Ectodermal cell (in vitro differentiated cells): ENCODE measurements at regions not wholly inside any gene's neighbourhood (a gene's known extent, or its start where the extent isn't known, plus 50 kb on each side); places are given as distances from the start of the nearest gene placed in this dataset.

ENCODE experiments used
- H3K27ac ChIP-seq: 2 replicates; pipeline ENCODE4 v1.7.0; 2013; ENCODE audit warnings: mild to moderate bottlenecking, low read depth, low read length; ENCODE audit not compliant: insufficient read depth, poor library complexity, severe bottlenecking
- H3K27me3 ChIP-seq: 2 replicates; pipeline ENCODE4 v1.7.0; 2013; ENCODE audit warnings: mild to moderate bottlenecking, low read length; ENCODE audit not compliant: insufficient read depth, control insufficient read depth, poor library complexity, severe bottlenecking
- H3K36me3 ChIP-seq: one replicate; pipeline ENCODE4 v1.7.0; 2013; ENCODE audit warnings: low read length; ENCODE audit not compliant: control insufficient read depth, insufficient read depth
- H3K4me1 ChIP-seq: one replicate; pipeline ENCODE4 v1.7.0; 2013; ENCODE audit warnings: low read length; ENCODE audit not compliant: control insufficient read depth, insufficient read depth
- H3K4me3 ChIP-seq: 2 replicates; pipeline ENCODE4 v1.7.0; 2013; ENCODE audit warnings: low read depth, low read length, control low read depth; ENCODE audit not compliant: insufficient read depth
- H3K9me3 ChIP-seq: 2 replicates; pipeline ENCODE4 v1.7.0; 2013; ENCODE audit warnings: mild to moderate bottlenecking, low read length, moderate library complexity; ENCODE audit not compliant: control insufficient read depth
- whole genome bisulfite sequencing, 2 experiments: methylation state at CpG; one replicate each; pipeline ENCODE4 v1.1.7; 2013; ENCODE audit warnings: missing lambda C conversion rate in 2 of 2; 5-methylcytosine and 5-hydroxymethylcytosine counted together

DNA sequence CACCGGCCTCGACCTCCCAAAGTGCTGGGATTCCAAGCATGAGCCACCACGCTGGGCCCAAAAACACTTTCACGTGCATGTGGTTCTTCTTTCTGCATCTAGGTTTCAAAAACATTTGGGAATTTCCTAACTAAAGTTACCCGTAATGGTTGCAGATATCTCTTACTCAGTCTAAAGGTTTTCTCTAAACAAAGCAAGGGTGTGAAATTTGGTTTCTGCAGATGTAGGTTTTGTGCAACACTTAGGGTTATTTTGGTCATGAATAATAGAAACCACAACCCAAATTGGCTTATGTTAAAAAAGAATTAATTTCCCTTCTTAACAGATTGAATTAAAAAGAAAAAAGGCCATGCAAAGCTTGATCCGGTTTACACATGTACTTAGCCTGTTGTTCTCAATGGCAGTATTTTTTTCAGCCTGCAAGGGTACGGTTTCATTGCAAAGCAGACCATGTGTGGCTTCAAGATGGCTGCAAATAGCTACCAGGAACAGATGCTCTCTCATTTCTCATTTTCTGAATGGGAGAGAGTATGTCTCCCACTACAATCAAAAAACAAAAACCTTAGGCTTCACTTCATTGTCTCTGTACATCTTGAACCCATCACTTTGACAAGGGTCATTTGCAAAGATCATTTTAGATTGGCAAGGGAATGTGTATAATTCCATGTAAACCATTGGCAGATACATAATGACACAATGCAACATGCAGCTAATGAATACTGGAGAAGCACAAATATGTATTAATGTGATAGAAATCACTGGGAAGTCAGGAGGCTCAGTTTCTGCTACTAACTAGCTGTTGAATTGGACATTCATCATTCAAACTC lies 491.2 kb upstream of the FLRT2 start:
- H3K9me3 ChIP-seq = no peaks in the 10 kb centered on the region
- no peak overlapping the region for H3K4me3 ChIP-seq
- no peaks in the 10 kb centered on the region for H3K36me3 ChIP-seq
- no peaks in the 10 kb centered on the region for H3K4me1 ChIP-seq
- H3K27ac ChIP-seq = no peak overlapping the region
- 91 to 95% methylated on average over 7 of the region's 7 CpGs for WGBS, 2 experiments
- no peaks in the 10 kb centered on the region for H3K27me3 ChIP-seq

- Histone ChIP-seq H3K4me1 (no peaks in the 10 kb centered on the region), H3K4me3 (no peak overlapping the region), H3K36me3 (no peaks in the 10 kb centered on the region), H3K27ac (no peak overlapping the region), H3K9me3 (no peaks in the 10 kb centered on the region), H3K27me3 (no peaks in the 10 kb centered on the region)
Measured at GRCh38 chr14:85039353-85039626, 490.7 kb upstream of the FLRT2 start.

DNA sequence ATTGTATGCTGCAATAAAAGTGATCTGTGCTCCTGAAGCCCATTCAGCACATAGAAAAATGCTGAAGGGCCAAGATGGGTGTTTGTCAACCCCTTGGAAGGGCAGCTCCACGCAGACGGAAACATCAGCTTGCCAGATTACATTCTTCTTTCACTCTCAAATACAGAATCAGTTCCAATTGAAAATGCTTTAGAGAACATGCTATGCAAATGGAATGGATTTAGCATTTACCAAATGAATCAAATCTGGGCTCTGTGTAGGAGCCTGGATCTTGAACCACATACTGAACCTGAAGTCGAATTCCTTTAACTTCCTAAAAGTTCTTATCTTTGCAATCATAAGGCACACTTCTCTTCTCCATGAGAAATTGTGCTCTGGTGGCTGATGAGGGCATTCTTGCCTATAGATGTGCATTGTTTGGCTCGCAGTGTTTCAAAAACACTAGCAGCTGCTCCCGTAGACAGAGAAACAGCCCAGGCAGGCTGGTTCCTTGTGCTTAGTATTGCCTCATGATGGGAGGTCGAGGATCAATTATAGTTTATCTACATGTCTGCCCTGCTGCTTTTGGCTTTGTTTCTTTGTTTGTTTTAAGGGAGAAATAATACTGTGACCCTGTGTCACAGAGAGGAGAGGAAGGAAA lies 489.8 kb upstream of the FLRT2 start:
- H3K27ac ChIP-seq = no peak overlapping the region
- H3K36me3 ChIP-seq = no peaks in the 10 kb centered on the region
- 81 to 82% methylated on average over 6 of the region's 6 CpGs for WGBS, 2 experiments
- H3K4me3 ChIP-seq = no peak overlapping the region
- no peaks in the 10 kb centered on the region for H3K27me3 ChIP-seq
- H3K9me3 ChIP-seq = no peaks in the 10 kb centered on the region
- H3K4me1 ChIP-seq = no peaks in the 10 kb centered on the region

DNA sequence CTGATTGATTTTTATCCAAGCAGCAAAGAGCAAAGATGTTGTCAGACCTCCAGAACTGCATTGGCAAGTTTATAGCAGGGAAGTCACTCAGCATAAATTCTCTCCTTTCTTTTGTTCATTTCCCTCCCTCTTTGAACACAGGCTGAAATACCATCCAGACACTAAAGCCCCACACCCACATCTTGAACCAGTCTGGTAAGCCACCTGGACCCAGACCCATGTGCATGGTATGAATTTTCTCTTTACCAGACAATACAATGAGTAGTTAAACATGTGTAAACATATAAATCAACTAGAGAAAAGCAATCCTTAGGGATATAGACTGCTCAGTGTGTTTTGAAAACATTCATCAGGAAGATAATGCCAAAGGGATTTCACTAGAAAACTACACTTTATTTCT lies 488.3 kb upstream of the FLRT2 start:
- Histone ChIP-seq H3K36me3 (no peaks in the 10 kb centered on the region), H3K9me3 (no peaks in the 10 kb centered on the region), H3K27ac (no peak overlapping the region), H3K27me3 (no peaks in the 10 kb centered on the region), H3K4me3 (no peak overlapping the region), H3K4me1 (no peaks in the 10 kb centered on the region)

GRCh38 chr14:85042301-85042700 lies 487.6 kb upstream of the FLRT2 start:
- Histone ChIP-seq H3K4me1 (no peaks in the 10 kb centered on the region), H3K27ac (no peak overlapping the region), H3K36me3 (no peaks in the 10 kb centered on the region), H3K9me3 (no peaks in the 10 kb centered on the region), H3K4me3 (no peak overlapping the region), H3K27me3 (no peaks in the 10 kb centered on the region)
- WGBS, 2 experiments = 100% methylated on average over 1 of the region's 1 CpG; no CpG with 5 or more reads in 1 of the 2 experiments

DNA sequence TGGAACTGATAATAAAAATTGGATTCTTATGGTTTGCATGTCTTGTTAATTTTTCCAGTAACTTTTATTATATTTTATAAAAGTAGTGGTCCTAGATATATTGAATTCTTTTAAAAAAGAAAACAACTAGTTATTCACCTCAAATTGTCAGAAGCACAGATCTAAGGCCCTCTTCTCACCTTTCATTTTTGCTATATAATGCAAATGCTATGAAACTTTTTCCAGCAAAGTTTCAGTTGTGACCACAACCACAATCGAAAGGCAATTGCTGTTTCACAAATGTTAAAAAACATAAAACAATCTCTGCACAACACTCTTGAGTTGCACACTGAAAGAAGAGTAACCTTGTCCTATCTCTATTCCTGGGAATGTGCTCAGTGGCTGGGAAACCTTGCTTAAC lies 479.8 kb upstream of the FLRT2 start:
- no peaks in the 10 kb centered on the region for H3K4me1 ChIP-seq
- no peaks in the 10 kb centered on the region for H3K27me3 ChIP-seq
- no peaks in the 10 kb centered on the region for H3K9me3 ChIP-seq
- no peaks in the 10 kb centered on the region for H3K36me3 ChIP-seq
- H3K27ac ChIP-seq = no peak overlapping the region
- 85 to 92% methylated on average over 1 of the region's 1 CpG for WGBS, 2 experiments
- no peak overlapping the region for H3K4me3 ChIP-seq

- H3K27ac ChIP-seq = no peak overlapping the region
- H3K27me3 ChIP-seq = no peaks in the 10 kb centered on the region
- H3K4me3 ChIP-seq = no peak overlapping the region
- 90 to 100% methylated on average over 2 of the region's 2 CpGs for WGBS, 2 experiments
- H3K36me3 ChIP-seq = no peaks in the 10 kb centered on the region
- H3K4me1 ChIP-seq = no peaks in the 10 kb centered on the region
- H3K9me3 ChIP-seq = no peaks in the 10 kb centered on the region
Measured at GRCh38 chr14:85052646-85053045, 477.3 kb upstream of the FLRT2 start.

GRCh38 chr14:85054178-85054577 lies 475.8 kb upstream of the FLRT2 start:
- Histone ChIP-seq H3K27me3 (no peaks in the 10 kb centered on the region), H3K36me3 (no peaks in the 10 kb centered on the region), H3K27ac (no peak overlapping the region), H3K4me1 (no peaks in the 10 kb centered on the region), H3K4me3 (no peak overlapping the region), H3K9me3 (no peaks in the 10 kb centered on the region)

DNA sequence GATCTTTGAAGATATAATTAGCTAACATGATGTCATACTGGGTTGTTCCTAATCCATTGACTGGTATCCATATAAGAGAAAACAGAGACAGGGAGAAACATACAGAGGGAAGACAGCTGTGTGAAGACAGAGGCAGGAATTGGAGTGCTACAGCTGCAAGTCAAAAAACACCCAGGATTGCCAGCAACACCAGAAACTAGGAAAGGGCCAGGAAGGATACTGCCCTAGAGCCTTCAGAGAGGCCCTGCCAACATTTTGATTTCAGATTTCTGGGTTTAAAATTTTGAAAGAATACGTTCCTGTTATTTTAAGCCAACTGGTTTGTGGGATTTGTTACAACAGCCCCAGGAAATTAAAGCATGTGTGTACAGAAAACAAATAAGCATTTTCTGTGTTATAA lies 473.7 kb upstream of the FLRT2 start:
- Histone ChIP-seq H3K36me3 (no peaks in the 10 kb centered on the region), H3K9me3 (no peaks in the 10 kb centered on the region), H3K4me3 (no peak overlapping the region), H3K27me3 (no peaks in the 10 kb centered on the region), H3K4me1 (no peaks in the 10 kb centered on the region), H3K27ac (no peak overlapping the region)
- 100% methylated on average over 1 of the region's 1 CpG for WGBS, 2 experiments

- Histone ChIP-seq H3K36me3 (no peaks in the 10 kb centered on the region), H3K9me3 (no peaks in the 10 kb centered on the region), H3K27ac (no peak overlapping the region), H3K4me1 (no peaks in the 10 kb centered on the region), H3K4me3 (no peak overlapping the region), H3K27me3 (no peaks in the 10 kb centered on the region)
- 96 to 97% methylated on average over 7 of the region's 7 CpGs for WGBS, 2 experiments
Measured at GRCh38 chr14:85057221-85057620, 472.7 kb upstream of the FLRT2 start.

DNA sequence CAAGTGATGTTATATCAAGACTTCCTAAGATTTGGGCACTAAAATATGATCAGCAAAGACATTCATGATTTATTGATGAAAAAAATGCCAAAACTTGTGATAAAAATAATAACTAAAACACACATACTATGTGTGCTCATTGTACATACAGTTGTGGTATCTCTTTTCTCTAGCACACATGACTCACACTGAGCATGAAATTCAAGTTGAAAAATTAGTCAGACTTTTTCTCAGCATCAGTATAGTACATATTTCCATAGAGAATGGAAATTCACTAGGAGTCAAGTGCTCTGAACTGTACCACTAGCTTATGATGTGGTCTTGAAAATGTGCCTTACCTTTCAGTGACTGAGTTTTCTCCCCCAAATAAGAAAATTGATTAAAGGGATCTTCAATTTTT lies 471.8 kb upstream of the FLRT2 start:
- Histone ChIP-seq H3K27me3 (no peaks in the 10 kb centered on the region), H3K4me3 (no peak overlapping the region), H3K36me3 (no peaks in the 10 kb centered on the region), H3K9me3 (no peaks in the 10 kb centered on the region), H3K27ac (no peak overlapping the region), H3K4me1 (no peaks in the 10 kb centered on the region)
